ENCODE measurements at regions not wholly inside any gene's neighbourhood (a gene's known extent, or its start where the extent isn't known, plus 50 kb on each side); places are given as distances from the start of the nearest gene placed in this dataset.

- H3K4me3 ChIP-seq (replicated peaks; ENCODE audit: insufficient read depth, low read length), result no peak overlapping the region
- H3K27me3 ChIP-seq (ENCODE audit: insufficient read depth, poor library complexity, severe bottlenecking), result no peaks in the 10 kb centered on the region
- H3K27ac ChIP-seq (replicated peaks), result no peak overlapping the region
- TF ChIP-seq REST (IDR thresholded peaks at IDR 0.05; ENCODE audit: insufficient replicate concordance, low read depth) (no peak), SPI1 (IDR thresholded peaks at IDR 0.05; ENCODE audit: borderline replicate concordance, low read depth) (no peak)
- DNase-seq (ENCODE audit: low read depth in 1 of 2, low spot score in 1 of 2), result no peak
Measured at GRCh38 chr2:234231460-234231859, 181.0 kb downstream of the SPP2 start.

GRCh38 chr2:234219046-234219310, 168.5 kb downstream of the SPP2 start:
- TF ChIP-seq POLR2AphosphoS5 (IDR thresholded peaks at IDR 0.05; ENCODE audit: low read depth), result no peak
- TF ChIP-seq SPI1 (IDR thresholded peaks at IDR 0.05; ENCODE audit: borderline replicate concordance, low read depth), result no peak
- no peak for TF ChIP-seq REST (IDR thresholded peaks at IDR 0.05; ENCODE audit: insufficient replicate concordance, low read depth)
- no peak for TF ChIP-seq GABPA (IDR thresholded peaks at IDR 0.05; ENCODE audit: low read depth)
- no peak for TF ChIP-seq CTCF (IDR thresholded peaks at IDR 0.05; ENCODE audit: insufficient read depth, low read length)
- no peak for DNase-seq (ENCODE audit: low read depth in 1 of 2, low spot score in 1 of 2)
- H3K27me3 ChIP-seq (ENCODE audit: insufficient read depth, poor library complexity, severe bottlenecking), result no peaks in the 10 kb centered on the region
- no peak overlapping the region for H3K4me3 ChIP-seq (replicated peaks; ENCODE audit: insufficient read depth, low read length)
- no peak overlapping the region for H3K27ac ChIP-seq (replicated peaks)

GRCh38 chr2:234218266-234219045, 168.0 kb downstream of the SPP2 start:
- TF ChIP-seq POLR2AphosphoS5 (IDR thresholded peaks at IDR 0.05; ENCODE audit: low read depth), result no peak
- TF ChIP-seq CTCF (IDR thresholded peaks at IDR 0.05; ENCODE audit: insufficient read depth, low read length), result no peak
- no peak for DNase-seq (ENCODE audit: low read depth in 1 of 2, low spot score in 1 of 2)
- Histone ChIP-seq H3K4me3 (replicated peaks; ENCODE audit: insufficient read depth, low read length) (no peak overlapping the region), H3K27ac (replicated peaks) (no peak overlapping the region), H3K27me3 (ENCODE audit: insufficient read depth, poor library complexity, severe bottlenecking) (no peaks in the 10 kb centered on the region)

- no peaks in the 10 kb centered on the region for H3K27me3 ChIP-seq (ENCODE audit: insufficient read depth, poor library complexity, severe bottlenecking)
- TF ChIP-seq POLR2AphosphoS5 (IDR thresholded peaks at IDR 0.05; ENCODE audit: low read depth), result no peak
- TF ChIP-seq SPI1 (IDR thresholded peaks at IDR 0.05; ENCODE audit: borderline replicate concordance, low read depth), result no peak
- no peak for TF ChIP-seq REST (IDR thresholded peaks at IDR 0.05; ENCODE audit: insufficient replicate concordance, low read depth)
- TF ChIP-seq CTCF (IDR thresholded peaks at IDR 0.05; ENCODE audit: insufficient read depth, low read length), result no peak
- TF ChIP-seq GABPA (IDR thresholded peaks at IDR 0.05; ENCODE audit: low read depth), result no peak
- no peak for DNase-seq (ENCODE audit: low read depth in 1 of 2, low spot score in 1 of 2)
- H3K4me3 ChIP-seq (replicated peaks; ENCODE audit: insufficient read depth, low read length), result no peak overlapping the region
- no peak overlapping the region for H3K27ac ChIP-seq (replicated peaks)
Measured at GRCh38 chr2:234212534-234212933, 162.0 kb downstream of the SPP2 start.
